GM19397 (cell line): ENCODE measurements at regions not wholly inside any gene's neighbourhood (a gene's known extent, or its start where the extent isn't known, plus 50 kb on each side); places are given as distances from the start of the nearest gene placed in this dataset.

Experiments
- ATAC-seq: cut with Tn5 transposase; IDR thresholded peaks from one replicate; pipeline ENCODE4 v1.9.1; 2021; ENCODE audit warnings: mild to moderate bottlenecking, moderate library complexity; ENCODE audit not compliant: unreplicated experiment

DNA sequence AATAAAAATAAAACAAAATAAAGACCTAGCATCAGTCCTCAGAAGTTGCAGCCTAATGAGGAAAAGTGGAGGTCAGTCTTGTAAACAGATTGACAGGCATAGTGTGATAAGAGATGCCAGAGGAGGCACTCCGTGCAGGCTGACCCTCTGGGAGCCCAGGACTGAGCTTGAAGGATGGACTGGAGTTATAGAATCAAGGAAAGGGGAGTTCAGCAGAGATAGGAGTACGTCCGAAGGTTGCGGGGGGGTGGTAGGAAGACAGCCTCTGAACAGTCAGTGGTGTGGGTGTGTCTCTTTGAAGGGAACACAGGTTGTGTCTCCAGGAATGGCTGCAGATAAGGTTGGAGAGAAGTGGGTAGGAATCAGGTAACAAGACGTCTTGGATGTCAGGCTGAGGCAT lies 126.1 kb upstream of the CPEB4 start:
- ATAC-seq = no peak

DNA sequence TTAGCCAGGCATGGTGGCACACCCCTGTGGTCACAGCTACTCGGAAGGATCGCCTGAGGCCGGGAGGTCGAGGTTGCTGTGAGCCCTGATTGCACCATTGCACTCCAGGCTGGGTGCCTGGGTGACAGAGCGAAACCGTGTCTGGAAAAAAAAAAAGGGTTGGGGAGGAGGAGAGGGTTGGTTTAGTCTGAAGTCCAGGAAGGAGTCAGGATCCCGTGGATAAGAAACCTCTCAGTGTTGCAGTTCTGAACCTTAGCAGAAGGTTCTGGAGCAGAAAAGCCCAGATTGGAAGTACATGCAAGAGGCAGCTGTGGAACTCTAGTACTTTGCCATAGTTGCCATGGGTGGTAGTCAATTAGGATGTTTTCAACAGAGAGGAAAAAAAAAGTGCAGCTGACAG lies 125.2 kb upstream of the CPEB4 start:
- ATAC-seq = no peak

DNA sequence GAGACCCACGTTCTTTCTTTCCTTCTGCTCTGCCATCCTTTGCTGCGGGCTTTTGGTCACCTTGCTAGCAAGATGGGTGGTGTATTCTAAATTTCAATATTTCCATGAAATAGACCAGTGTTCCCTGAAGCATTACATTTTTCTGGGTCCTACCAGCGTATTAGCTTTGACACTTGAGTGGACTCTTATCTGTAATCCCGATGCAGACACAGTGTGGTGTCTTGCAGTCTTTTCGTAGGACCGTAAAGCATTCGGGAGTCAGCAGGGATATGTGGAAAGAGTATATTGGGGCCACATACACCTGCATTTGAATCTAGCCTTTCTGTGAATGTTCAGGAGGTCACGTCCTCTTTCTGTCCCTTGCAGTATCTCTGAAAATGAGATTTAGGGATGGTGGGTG lies 124.7 kb upstream of the CPEB4 start:
- ATAC-seq = no peak

DNA sequence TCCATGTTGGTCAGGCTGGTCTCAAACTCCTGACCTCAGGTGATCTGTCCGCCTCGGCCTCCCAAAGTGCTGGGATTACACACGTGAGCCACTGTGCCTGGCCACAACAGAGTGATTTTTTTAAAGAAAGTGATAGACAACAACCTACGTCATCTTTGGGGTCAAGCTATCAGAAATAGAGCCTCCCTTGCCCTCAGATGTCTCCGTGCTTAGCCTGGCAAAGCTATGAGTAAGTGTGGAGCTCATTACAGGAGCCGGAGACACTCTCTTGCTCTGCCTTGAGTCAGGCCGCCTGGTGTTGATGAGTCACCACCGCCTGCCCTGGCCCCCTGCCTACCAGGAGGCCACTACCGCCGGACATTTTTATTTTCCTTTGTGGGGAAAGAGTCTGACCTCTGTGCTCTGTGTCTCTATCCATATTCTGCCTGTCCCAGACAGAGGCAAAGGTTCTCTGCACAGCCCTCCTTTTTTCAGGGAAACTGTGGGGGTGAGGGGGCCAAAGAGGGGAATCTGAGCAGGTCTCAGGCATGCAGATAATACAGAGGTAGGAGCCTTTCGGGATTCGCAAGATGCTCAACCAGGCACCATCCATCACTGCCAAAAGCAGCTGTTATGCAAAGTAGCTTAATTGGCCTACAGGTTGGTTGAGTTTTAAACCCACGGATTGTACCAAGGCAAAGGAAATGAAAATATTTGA lies 123.7 kb upstream of the CPEB4 start:
- ATAC-seq = no peak

DNA sequence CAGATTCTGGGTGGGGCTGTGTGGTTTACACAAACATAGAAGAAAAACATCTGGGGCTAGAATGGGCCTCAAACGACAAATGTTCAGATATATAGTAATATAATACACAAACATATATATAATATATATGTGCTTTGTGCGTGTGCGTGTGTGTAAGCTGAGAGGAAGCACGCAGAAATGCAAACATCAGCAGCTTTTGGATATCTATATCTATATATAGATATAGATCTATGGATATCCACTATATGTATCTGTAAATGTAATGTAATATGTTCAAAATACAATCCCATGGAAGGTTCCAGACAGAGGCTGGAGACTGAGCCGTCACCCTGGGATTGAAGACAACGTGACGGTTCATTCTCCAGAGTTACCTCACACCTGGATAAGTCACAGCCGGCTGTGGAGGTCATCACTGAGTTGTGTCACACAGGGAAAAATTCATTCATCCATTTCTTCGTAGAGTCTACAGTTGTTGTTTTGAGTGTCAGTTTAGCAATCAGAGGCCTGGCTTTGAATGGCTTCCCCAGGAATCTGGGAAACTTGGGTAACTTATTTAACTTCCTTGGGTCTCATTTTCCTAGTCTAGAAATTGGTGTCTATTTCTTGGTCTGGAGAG lies 123.0 kb upstream of the CPEB4 start:
- no peak for ATAC-seq

DNA sequence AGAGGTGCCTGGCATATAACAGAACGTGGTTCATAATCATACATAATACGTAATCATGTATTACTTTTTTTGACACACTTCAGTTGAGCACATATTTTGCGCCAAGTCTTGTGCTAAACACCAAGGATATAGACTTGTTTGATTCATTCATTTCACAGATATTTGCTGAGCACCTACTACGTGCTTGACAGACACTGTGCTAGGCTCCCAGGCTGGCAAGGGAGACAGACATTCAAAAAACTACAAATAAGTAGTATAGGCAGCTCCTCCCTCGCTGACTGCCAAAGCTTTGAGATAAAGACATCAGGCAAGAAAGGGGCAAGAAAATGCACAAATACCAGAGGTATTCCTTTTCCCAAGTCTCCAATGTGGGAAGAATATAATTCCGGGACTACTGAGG lies 122.5 kb upstream of the CPEB4 start:
- ATAC-seq = no peak

DNA sequence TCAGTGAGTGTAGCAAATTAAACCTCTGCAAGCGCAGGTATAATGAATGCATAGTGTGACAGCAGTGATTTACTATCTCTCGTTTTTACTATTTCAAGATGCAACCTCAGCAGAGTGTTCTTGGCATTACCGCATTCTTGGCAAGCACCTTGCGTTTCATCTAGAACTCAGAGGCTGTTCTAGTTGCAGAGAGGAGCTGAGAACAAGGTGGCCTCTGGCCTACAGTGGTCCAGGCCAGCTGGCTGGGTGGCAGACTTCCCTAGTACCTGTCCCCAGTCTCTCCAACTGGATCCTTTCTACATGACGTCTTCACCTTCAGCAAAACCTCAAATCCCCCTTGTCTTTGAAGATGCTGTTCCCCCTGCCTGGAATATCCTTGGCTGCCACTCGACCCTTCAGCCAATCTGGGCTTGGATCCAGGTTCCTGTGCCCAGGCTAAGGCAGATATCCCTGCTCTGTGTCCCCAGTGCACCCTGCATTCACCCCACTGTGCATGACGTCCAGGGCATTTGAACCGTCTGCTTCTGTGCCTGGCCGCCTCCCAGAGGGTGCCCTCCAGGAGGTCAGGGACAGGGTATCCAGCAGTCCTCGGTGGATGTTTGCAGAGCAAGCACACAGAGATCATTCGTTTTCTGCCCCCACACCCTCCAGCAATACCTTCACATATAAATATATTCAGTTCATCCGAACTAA lies 120.4 kb upstream of the CPEB4 start:
- no peak for ATAC-seq

DNA sequence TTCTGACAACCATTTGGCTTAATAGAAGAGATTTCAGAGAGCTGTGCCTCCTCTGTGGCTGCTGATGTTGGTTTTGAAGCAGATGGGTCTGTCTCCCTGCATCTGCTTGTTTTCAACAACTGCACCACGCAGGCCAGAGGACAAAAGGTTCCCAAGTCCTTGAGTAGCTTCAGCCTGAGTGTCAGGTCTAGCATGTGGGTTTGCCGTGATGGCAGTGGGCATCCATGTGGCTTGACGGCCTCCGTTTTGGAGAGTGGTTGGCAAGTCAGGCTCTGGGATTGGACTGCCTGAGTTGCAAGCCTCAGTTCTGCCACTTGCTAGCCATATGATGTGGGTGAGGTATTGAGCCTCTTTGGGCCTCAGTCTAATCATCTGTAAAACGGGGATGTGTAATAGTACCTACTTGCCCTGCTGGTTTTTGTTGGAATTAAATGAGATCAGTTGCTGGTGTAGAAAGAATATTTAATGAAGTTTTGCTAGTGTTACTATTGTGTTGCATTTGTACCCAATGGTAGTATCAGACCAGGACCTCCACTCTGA lies 119.8 kb upstream of the CPEB4 start:
- ATAC-seq = no peak

DNA sequence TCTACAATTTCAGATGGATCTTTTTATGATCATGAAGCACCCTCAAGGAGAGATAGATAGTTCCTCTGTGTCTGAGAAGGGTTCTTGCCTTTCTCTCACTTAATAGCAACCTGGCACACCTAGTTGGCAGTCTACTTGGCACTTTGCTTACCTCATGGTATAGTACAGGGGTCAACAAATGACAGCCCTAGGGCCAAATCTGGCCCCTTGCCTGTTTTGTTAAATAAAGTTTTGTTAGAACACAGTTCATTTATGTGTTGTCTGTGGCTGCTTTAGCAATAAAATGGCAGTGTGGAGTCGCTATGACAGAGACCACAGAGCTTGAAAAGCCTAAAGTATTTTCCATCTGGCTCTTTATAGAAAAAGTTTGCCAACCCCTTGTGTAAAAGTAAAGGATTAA lies 119.3 kb upstream of the CPEB4 start:
- ATAC-seq = no peak

DNA sequence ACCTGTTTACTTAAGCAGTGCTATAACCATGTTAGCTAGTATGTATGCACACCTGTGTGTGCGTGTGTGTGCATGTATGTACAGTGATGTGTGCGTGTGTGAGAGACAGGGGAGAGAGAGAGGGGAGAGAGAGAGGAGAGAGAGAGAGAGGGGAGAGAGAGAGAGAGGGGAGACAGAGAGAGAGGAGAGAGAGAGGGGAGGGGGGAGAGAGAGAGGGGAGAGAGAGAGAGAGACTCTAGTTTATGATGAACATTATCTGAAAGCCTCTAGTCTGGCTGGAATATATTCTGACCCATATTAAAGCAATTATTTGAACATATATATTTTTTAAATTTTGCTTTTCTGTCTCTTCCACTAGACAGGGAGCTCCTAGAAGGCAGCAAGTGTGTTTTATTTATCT lies 117.5 kb upstream of the CPEB4 start:
- no peak for ATAC-seq

DNA sequence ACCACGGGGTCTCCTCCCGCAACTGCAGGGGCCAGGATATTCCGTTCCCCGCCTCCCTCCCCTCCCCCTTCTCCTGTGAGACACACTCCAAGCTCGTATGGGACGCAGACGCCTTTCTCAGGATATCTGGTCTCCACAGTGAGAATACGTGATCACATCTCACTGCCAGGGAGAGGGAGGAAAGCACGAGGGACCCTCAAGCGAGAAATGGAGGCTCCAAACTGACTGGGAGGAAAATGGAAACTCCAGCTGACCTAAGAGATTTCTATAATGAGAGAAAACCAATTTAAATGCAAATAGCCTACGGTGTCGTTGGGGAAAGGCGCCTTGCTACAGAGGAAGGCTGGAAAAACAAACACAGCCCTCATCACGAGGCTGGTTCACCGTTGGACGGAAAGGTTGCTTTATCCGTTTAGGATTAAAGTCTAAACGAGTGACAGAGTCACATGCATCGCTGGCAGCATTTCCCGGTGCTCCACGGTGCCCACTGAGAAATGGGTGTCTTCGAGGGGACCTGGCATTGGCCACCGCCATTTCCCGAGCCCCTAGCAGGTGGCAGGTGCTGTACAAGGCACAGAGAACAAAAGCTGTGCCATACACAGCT lies 116.9 kb upstream of the CPEB4 start:
- ATAC-seq = no peak

DNA sequence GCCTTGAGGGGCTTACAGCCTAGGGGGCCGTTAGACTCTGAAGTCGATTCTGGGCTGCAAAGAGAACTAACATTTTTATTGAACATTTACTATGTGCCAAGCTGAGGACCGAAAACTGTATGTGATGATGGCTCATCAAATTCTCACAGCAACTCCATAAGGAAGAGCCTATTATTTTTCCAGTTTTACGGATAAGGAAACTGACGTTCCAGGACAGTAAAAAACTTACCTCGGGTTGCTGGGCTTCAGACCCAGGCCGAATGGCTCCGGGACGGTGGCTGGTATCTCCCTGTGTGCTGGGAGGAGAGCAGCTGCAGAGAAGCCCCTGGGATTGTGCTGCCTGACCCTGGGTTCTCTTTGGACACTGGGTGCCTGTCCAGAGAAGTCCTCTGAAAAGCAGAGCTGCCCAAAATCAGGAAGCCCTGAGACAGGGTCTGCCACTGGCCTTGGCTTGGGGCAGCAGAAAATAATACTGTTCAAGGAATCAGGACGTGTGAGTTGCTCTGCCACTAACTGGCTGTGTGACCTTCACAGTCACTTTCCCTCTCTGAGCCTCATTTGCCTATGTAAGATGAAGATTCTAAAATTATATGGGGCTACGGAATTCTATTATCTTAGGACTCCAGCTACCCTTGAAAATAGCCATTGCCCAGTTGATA lies 116.3 kb upstream of the CPEB4 start:
- no peak for ATAC-seq

DNA sequence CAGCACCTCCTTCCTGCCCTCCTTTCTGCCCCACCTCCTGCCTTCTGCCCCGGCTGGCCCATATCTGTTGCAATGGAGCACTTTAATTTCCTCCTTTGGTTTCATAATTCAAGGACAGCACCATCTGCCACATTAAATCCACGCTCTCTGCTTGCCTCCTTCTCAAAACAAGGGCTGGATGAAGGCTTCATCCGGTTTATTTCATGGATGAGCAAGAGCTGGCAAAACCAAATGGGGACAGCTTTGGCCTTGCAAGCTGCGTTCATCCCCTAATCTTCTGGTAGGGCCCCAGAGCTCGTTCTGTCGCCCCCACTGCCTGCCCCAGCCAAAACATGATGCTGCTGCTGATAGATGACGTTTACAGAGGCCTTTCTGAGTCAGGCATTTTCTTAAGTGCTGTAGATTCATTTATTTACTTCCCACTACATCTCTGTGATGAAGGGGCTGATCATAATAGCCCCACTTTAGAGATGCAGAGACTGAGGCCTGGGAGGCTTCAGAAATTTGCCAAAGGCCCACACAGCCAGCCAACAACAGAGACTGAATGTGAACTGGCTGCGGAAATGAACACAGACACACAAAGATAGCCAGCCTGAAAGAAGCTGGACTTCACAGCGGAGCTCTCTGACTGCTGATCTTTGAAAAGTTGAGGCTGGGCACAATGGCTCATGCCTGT lies 115.6 kb upstream of the CPEB4 start:
- no peak for ATAC-seq

DNA sequence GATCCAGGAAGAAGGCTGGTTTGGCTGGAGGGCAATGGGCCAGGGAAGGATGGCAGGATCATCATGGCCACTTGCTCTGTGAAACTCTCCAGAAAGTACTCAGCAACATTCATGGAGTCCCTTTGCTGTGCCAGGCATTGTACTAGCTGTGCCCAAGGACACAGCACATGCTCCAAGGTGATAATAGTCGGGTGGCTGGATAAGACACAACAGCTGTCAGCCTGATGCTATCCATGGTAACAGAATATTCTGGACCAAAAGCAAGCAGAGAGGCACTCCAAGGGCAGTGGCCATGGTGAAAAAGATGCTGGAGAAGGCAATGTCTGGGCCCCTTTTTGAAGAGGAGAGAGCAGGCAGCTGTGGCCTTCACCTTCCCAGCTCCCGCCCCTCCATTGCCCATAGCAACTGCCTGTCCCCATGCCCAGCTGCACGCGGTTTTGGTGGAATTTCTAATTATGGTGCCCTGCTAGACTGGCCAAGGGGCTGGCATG lies 113.8 kb upstream of the CPEB4 start:
- no peak for ATAC-seq

DNA sequence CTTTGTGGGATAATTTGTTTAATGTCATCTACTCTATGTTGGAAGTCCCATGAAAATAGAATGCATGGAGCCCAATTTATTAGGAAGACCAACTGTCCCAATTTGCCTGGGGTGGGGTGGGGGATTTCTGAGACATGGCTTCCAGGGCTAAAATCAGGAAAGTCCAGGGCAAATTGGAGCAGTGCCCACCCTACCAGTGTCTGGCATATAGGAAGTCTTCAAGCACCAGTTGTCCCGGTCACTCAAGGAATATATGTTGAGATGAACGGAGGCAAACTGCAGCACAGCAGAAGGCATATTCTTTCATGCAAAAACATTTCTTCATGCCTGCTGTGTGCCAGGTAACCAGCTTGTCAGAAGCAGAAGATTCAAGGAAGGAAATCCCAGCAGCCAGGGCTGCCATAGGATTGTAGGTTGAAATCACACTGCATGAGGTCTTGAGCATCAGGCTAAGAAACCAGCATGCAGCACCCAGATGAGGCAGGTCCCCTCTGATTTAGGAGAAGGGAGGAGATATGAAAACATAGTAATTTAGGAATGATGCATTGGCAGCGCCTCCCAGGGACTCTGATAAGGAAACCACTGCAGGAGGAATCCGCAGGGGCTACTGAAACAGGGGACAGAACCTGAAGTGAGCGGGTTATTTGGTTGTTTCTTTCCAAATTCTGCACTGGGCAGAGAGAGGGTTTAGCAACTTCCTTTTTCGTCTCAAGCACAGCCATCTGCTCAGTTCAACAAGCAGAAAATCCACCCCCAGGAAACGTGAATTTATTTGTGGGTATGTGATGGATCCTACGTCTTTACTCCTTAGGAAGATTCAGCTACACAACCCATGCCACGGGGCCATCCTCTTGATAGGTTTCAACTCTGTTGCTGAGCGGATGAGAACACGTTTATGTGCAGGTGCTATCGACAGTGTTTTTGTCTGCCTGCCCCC lies 112.6 kb upstream of the CPEB4 start:
- no peak for ATAC-seq

DNA sequence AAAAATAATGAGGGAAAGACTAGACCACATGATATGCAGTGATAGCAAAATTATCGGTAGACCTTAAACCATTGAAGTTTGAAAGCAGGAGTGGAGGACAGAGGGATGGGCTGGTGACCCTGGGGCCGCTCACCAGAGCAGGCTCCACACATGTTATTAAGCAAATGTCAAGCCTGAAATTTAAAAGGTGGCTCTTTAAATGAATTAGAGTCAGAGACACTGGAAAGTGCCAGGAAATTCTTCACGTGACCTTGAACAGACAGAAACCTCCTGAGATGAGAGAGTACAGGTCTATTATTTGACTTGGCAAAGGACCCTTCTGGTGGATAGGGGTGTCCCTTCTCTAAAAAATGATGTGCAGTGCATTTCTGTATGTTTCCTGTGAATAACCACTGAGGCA lies 111.0 kb upstream of the CPEB4 start:
- no peak for ATAC-seq

DNA sequence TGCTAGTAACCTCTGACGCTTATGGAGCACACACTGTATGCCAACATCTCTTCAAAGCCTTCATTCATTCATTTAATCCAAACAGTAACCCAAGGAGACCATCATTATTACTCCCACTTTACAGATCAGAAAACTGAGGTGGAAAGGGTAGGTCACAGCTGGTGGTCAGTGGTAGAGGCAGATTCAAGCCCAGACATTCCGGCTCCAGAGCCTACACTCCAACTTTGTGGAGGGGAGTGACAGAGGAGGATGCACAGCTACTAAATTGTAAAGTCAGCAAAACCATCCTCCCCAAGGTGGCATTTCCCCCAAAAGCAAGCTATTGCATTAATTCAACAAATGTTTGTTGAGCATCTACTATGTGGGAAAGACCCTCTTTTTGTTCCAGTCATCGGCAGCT lies 110.5 kb upstream of the CPEB4 start:
- no peak for ATAC-seq

DNA sequence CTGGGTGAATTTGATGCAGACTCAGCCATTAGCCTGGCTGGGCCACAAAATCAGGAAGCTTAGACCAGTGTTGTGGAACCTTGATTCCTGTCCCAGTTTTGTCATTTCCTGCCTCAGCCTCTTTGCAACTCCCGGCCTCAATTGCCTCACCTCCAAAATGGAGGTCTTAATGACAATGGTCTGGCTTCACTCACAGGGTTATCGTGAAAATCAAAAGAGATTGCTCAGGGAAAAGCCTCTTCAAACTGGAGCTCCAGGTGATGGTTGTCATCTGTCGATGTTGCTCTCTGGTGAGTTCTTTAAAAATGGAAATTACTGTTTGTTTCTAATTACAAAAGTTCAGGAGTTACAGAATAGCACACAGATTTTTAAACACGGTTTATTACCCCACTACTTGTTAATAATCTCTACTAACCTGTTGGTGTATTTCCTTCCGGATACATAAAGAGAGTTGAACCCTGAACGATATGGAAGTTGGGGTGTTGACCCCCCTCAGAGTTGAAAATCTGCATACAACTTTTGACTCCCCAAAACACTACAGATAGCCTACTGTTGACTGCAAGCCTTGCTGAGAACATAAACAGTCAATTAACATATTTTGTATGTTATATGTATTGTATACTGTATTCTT lies 109.9 kb upstream of the CPEB4 start:
- no peak for ATAC-seq

DNA sequence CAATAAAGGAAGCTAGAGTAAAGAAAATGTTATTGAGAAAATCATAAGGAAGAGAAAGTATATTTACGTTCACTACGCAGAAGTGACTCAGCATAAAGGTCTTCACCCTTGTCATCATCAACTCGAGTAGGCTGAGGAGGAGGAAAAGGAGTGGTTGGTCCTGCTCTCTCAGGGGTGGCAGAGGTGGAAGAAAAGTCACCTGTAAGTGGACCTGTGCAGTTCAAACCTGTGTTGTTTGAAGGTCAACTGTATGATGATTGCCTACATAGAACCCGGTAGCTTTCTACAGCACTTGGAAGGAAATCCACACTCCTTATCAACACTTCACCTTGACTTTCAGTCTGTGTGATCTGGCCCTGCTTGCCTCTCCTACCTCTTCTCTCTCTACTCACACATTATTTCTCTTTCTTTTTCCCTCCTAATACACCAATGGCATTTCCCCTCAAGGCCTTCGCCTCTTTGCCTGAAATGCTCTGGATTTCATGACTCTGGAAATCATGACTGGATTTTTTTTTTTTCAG lies 109.3 kb upstream of the CPEB4 start:
- ATAC-seq = no peak
